Mesendoderm (in vitro differentiated cells): ENCODE measurements at regions not wholly inside any gene's neighbourhood (a gene's known extent, or its start where the extent isn't known, plus 50 kb on each side); places are given as distances from the start of the nearest gene placed in this dataset.

ENCODE experiments used
- DNase-seq: peaks from one replicate; pipeline ENCODE4 v3.0.0; 2013
- H2AK5ac ChIP-seq: 2 replicates; pipeline ENCODE4 v1.6.1; 2013; ENCODE audit warnings: low read length, inconsistent platforms
- H2BK120ac ChIP-seq: 2 replicates; pipeline ENCODE4 v1.6.1; 2013; ENCODE audit warnings: low read depth, mild to moderate bottlenecking, low read length, moderate library complexity, mixed read lengths
- H2BK15ac ChIP-seq: replicated peaks from 2 replicates; pipeline ENCODE4 v1.6.1; 2013; ENCODE audit warnings: low read depth, mild to moderate bottlenecking, moderate library complexity
- H2BK5ac ChIP-seq: 2 replicates; pipeline ENCODE4 v1.6.1; 2013; ENCODE audit warnings: low read length, inconsistent platforms
- H3K18ac ChIP-seq: 2 replicates; pipeline ENCODE4 v1.6.1; 2013; ENCODE audit warnings: mild to moderate bottlenecking, low read length, mixed read lengths
- H3K23ac ChIP-seq: one replicate; pipeline ENCODE4 v1.6.1; 2013; ENCODE audit warnings: low read length
- H3K27ac ChIP-seq: 2 replicates; pipeline ENCODE4 v1.5.1; 2013; ENCODE audit warnings: low read depth, mild to moderate bottlenecking, inconsistent platforms, low read length, moderate library complexity
- H3K27me3 ChIP-seq: 2 replicates; pipeline ENCODE4 v1.6.1; 2013; ENCODE audit warnings: low read length, control low read depth, mild to moderate bottlenecking, inconsistent platforms; ENCODE audit not compliant: insufficient read depth, poor library complexity
- H3K36me3 ChIP-seq: 2 replicates; pipeline ENCODE4 v1.6.1; 2013; ENCODE audit warnings: low read length, inconsistent platforms; ENCODE audit not compliant: control insufficient read depth, insufficient read depth
- H3K4ac ChIP-seq: one replicate; pipeline ENCODE4 v1.6.1; 2013; ENCODE audit warnings: low read depth, mild to moderate bottlenecking, low read length, moderate library complexity
- H3K4me1 ChIP-seq: 2 replicates; pipeline ENCODE4 v1.6.1; 2013; ENCODE audit warnings: low read depth, low read length, inconsistent platforms; ENCODE audit not compliant: control insufficient read depth
- H3K4me2 ChIP-seq: 2 replicates; pipeline ENCODE4 v1.6.1; 2013; ENCODE audit warnings: low read length
- H3K4me3 ChIP-seq: 2 replicates; pipeline ENCODE4 v1.5.1; 2013; ENCODE audit warnings: mild to moderate bottlenecking, low read length
- H3K56ac ChIP-seq: one replicate; pipeline ENCODE4 v1.6.1; 2013; ENCODE audit warnings: low read length
- H3K79me1 ChIP-seq: 2 replicates; pipeline ENCODE4 v1.6.1; 2013; ENCODE audit warnings: low read length, inconsistent platforms
- H3K79me2 ChIP-seq: 2 replicates; pipeline ENCODE4 v1.6.1; 2013; ENCODE audit warnings: mild to moderate bottlenecking, low read length; ENCODE audit not compliant: control insufficient read depth, insufficient read depth
- H3K9ac ChIP-seq: 2 replicates; pipeline ENCODE4 v1.6.1; 2013; ENCODE audit warnings: low read length, inconsistent platforms
- H4K5ac ChIP-seq: one replicate; pipeline ENCODE4 v1.6.1; 2013; ENCODE audit warnings: low read length
- H4K8ac ChIP-seq: one replicate; pipeline ENCODE4 v1.6.1; 2013; ENCODE audit warnings: low read depth, mild to moderate bottlenecking, control low read depth, low read length, moderate library complexity
- WGBS: extraction: QIAGEN DNeasy Blood & Tissue Kit; methylation state at CpG from one replicate; pipeline ENCODE4 v1.1.7; 2013; ENCODE audit warnings: low lambda C conversion rate, missing lambda C conversion rate; ENCODE audit not compliant: insufficient coverage; ENCODE audit errors: extremely low coverage; 5-methylcytosine and 5-hydroxymethylcytosine counted together

GRCh38 chr18:8501044-8501443, 108.2 kb upstream of the RAB12 start:
- no peak overlapping the region for H3K27ac ChIP-seq
- H3K4me3 ChIP-seq: no peak overlapping the region
- no peak overlapping the region for H3K23ac ChIP-seq
- H3K4ac ChIP-seq: no peak overlapping the region
- H3K27me3 ChIP-seq: no peaks in the 10 kb centered on the region
- H3K79me2 ChIP-seq: no peaks in the 10 kb centered on the region
- no CpG with 5 or more reads among the region's 12 CpGs for WGBS
- H3K9ac ChIP-seq: no peak overlapping the region
- H2BK120ac ChIP-seq: no peak overlapping the region
- no peaks in the 10 kb centered on the region for H3K36me3 ChIP-seq
- H3K56ac ChIP-seq: no peak overlapping the region
- no peak for DNase-seq
- no peak overlapping the region for H3K4me2 ChIP-seq
- no peak overlapping the region for H2AK5ac ChIP-seq
- no peaks in the 10 kb centered on the region for H3K79me1 ChIP-seq
- no peak overlapping the region for H4K8ac ChIP-seq
- H2BK15ac ChIP-seq: no peak overlapping the region
- H3K4me1 ChIP-seq: no peaks in the 10 kb centered on the region
- no peak overlapping the region for H4K5ac ChIP-seq
- H3K18ac ChIP-seq: no peak overlapping the region
- no peak overlapping the region for H2BK5ac ChIP-seq

GRCh38 chr18:8503248-8503647, 106.0 kb upstream of the RAB12 start:
- no peak overlapping the region for H3K18ac ChIP-seq
- no peak overlapping the region for H2BK5ac ChIP-seq
- no peak overlapping the region for H3K23ac ChIP-seq
- no peak overlapping the region for H2AK5ac ChIP-seq
- no peak for DNase-seq
- H3K79me2 ChIP-seq: no peaks in the 10 kb centered on the region
- WGBS: no CpG with 5 or more reads among the region's 1 CpG
- no peak overlapping the region for H4K8ac ChIP-seq
- H4K5ac ChIP-seq: no peak overlapping the region
- H3K4me2 ChIP-seq: no peak overlapping the region
- no peaks in the 10 kb centered on the region for H3K4me1 ChIP-seq
- no peak overlapping the region for H2BK120ac ChIP-seq
- H3K36me3 ChIP-seq: no peaks in the 10 kb centered on the region
- no peak overlapping the region for H3K9ac ChIP-seq
- H3K4ac ChIP-seq: no peak overlapping the region
- no peak overlapping the region for H3K4me3 ChIP-seq
- H3K27ac ChIP-seq: no peak overlapping the region
- no peak overlapping the region for H3K56ac ChIP-seq
- H3K27me3 ChIP-seq: no peaks in the 10 kb centered on the region
- no peak overlapping the region for H2BK15ac ChIP-seq
- no peaks in the 10 kb centered on the region for H3K79me1 ChIP-seq

- Histone ChIP-seq H3K79me2 (no peaks in the 10 kb centered on the region), H4K8ac (no peak overlapping the region), H3K27ac (no peak overlapping the region), H3K23ac (no peak overlapping the region), H3K56ac (no peak overlapping the region), H3K4me1 (no peaks in the 10 kb centered on the region), H3K4ac (no peak overlapping the region), H3K36me3 (no peaks in the 10 kb centered on the region), H3K18ac (no peak overlapping the region), H3K27me3 (no peaks in the 10 kb centered on the region), H3K4me3 (no peak overlapping the region), H3K79me1 (no peaks in the 10 kb centered on the region), H2AK5ac (no peak overlapping the region), H3K9ac (no peak overlapping the region), H2BK120ac (no peak overlapping the region), H2BK15ac (no peak overlapping the region), H2BK5ac (no peak overlapping the region), H4K5ac (no peak overlapping the region), H3K4me2 (no peak overlapping the region)
- DNase-seq: peak; percentile 23
- WGBS: no CpG with 5 or more reads among the region's 3 CpGs
Measured at GRCh38 chr18:8504424-8504823, 104.8 kb upstream of the RAB12 start.

- Histone ChIP-seq H3K27ac (no peak overlapping the region), H2BK15ac (no peak overlapping the region), H3K79me1 (no peaks in the 10 kb centered on the region), H3K4me3 (no peak overlapping the region), H3K23ac (no peak overlapping the region), H3K36me3 (no peaks in the 10 kb centered on the region), H2BK5ac (no peak overlapping the region), H3K18ac (no peak overlapping the region), H3K9ac (no peak overlapping the region), H3K4ac (no peak overlapping the region), H3K4me1 (no peaks in the 10 kb centered on the region), H3K56ac (no peak overlapping the region), H4K8ac (no peak overlapping the region), H3K79me2 (no peaks in the 10 kb centered on the region), H3K27me3 (no peaks in the 10 kb centered on the region), H2BK120ac (no peak overlapping the region), H2AK5ac (no peak overlapping the region), H3K4me2 (no peak overlapping the region), H4K5ac (no peak overlapping the region)
- WGBS: no CpG with 5 or more reads among the region's 9 CpGs
- DNase-seq: no peak
Measured at GRCh38 chr18:8504880-8505435, 104.3 kb upstream of the RAB12 start.

GRCh38 chr18:8506251-8507049, 102.8 kb upstream of the RAB12 start:
- Histone ChIP-seq H4K8ac (no peak overlapping the region), H3K36me3 (no peaks in the 10 kb centered on the region), H3K9ac (no peak overlapping the region), H3K27ac (no peak overlapping the region), H2AK5ac (no peak overlapping the region), H3K4me3 (no peak overlapping the region), H3K18ac (no peak overlapping the region), H3K23ac (no peak overlapping the region), H4K5ac (no peak overlapping the region), H2BK5ac (no peak overlapping the region), H3K27me3 (no peaks in the 10 kb centered on the region), H3K4me1 (no peaks in the 10 kb centered on the region), H2BK120ac (no peak overlapping the region), H3K79me1 (no peaks in the 10 kb centered on the region), H3K4me2 (no peak overlapping the region), H3K79me2 (no peaks in the 10 kb centered on the region), H3K56ac (no peak overlapping the region), H2BK15ac (no peak overlapping the region), H3K4ac (no peak overlapping the region)
- no peak for DNase-seq
- WGBS: no CpG with 5 or more reads among the region's 10 CpGs

GRCh38 chr18:8507361-8507760, 101.9 kb upstream of the RAB12 start:
- H3K4me2 ChIP-seq: no peak overlapping the region
- no peaks in the 10 kb centered on the region for H3K79me1 ChIP-seq
- peak; percentile 27 for DNase-seq
- WGBS: no CpG with 5 or more reads among the region's 5 CpGs
- H2BK120ac ChIP-seq: no peak overlapping the region
- H3K23ac ChIP-seq: no peak overlapping the region
- H4K5ac ChIP-seq: no peak overlapping the region
- H3K27ac ChIP-seq: no peak overlapping the region
- no peak overlapping the region for H3K18ac ChIP-seq
- H3K79me2 ChIP-seq: no peaks in the 10 kb centered on the region
- no peaks in the 10 kb centered on the region for H3K36me3 ChIP-seq
- H2BK5ac ChIP-seq: no peak overlapping the region
- H2AK5ac ChIP-seq: no peak overlapping the region
- H4K8ac ChIP-seq: no peak overlapping the region
- no peak overlapping the region for H3K9ac ChIP-seq
- H3K4ac ChIP-seq: no peak overlapping the region
- no peak overlapping the region for H2BK15ac ChIP-seq
- no peak overlapping the region for H3K56ac ChIP-seq
- no peaks in the 10 kb centered on the region for H3K4me1 ChIP-seq
- H3K27me3 ChIP-seq: no peaks in the 10 kb centered on the region
- no peak overlapping the region for H3K4me3 ChIP-seq
